ENCODE measurements at regions not wholly inside any gene's neighbourhood (a gene's known extent, or its start where the extent isn't known, plus 50 kb on each side); places are given as distances from the start of the nearest gene placed in this dataset.

GRCh38 chr2:4475618-4476017 lies 772.2 kb downstream of the DCDC2C start:
- ChIA-PET CTCF (no interaction called here), POLR2A (no interaction called here), RAD21 (ENCODE audit: low non-redundant PET in 1 of 2, low total read pairs in 2 of 2, uncharacterized antibody in 2 of 2, unreplicated experiment in 2 of 2) (no interaction called here)
- intact Hi-C loops (cut with micrococcal nuclease): no loop called here
- TF ChIP-seq TCF7L2 (IDR thresholded peaks at IDR 0.05; ENCODE audit: borderline replicate concordance, extremely low read depth, insufficient read depth, insufficient read length) (no peak), ZNF274 (IDR thresholded peaks at IDR 0.05; ENCODE audit: low read depth, low read length) (no peak), SRF (IDR thresholded peaks at IDR 0.05; ENCODE audit: low read depth) (no peak), EZH2phosphoT487 (IDR thresholded peaks at IDR 0.05; ENCODE audit: borderline replicate concordance) (no peak), SP1 (IDR thresholded peaks at IDR 0.05; ENCODE audit: low read depth) (no peak), POLR2AphosphoS5 (IDR thresholded peaks at IDR 0.05; ENCODE audit: low read depth, low read length) (no peak), RAD21 (IDR thresholded peaks at IDR 0.05; ENCODE audit: low read depth) (no peak), ATF3 (IDR thresholded peaks at IDR 0.05) (no peak), FOSL1 (IDR thresholded peaks at IDR 0.05; ENCODE audit: low read depth) (no peak), ELF1 (IDR thresholded peaks at IDR 0.05; ENCODE audit: borderline replicate concordance, low read depth) (no peak), CBX3 (IDR thresholded peaks at IDR 0.05; ENCODE audit: low read depth) (no peak), CTCF (IDR thresholded peaks at IDR 0.05 in 2 of 3, conservative IDR thresholded peaks at IDR 0.05 in 1 of 3; ENCODE audit: borderline replicate concordance in 1 of 3, insufficient read depth in 1 of 3, low read depth in 2 of 3, low read length in 2 of 3) (no peak), EZH2 (IDR thresholded peaks at IDR 0.05) (no peak), EGR1 (IDR thresholded peaks at IDR 0.05; ENCODE audit: low read depth) (no peak), YY1 (IDR thresholded peaks at IDR 0.05; ENCODE audit: extremely low read depth, insufficient replicate concordance, low read depth, low read length) (no peak), SIN3A (IDR thresholded peaks at IDR 0.05; ENCODE audit: low read depth) (no peak)
- Histone ChIP-seq H3K9me3 (ENCODE audit: control insufficient read depth in 1 of 2, insufficient read depth in 1 of 2, low read depth in 1 of 2, low read length in 2 of 2) (peaks cover 15 to 19% of the 10 kb centered on the region in 2 experiments; a peak in 2 of 4 replicates), H3K27me3 (ENCODE audit: insufficient read depth, low read length) (no peaks in the 10 kb centered on the region), H3K4me3 (replicated peaks in 1 of 2; ENCODE audit: low read depth in 1 of 2, low read length in 2 of 2) (no peak overlapping the region), H3K4me1 (ENCODE audit: control insufficient read depth in 1 of 2, insufficient read depth in 2 of 2, low read length in 2 of 2) (no peaks in the 10 kb centered on the region), H3K36me3 (ENCODE audit: control insufficient read depth in 1 of 2, insufficient read depth in 2 of 2, low read length in 2 of 2) (no peaks in the 10 kb centered on the region), H4K20me1 (ENCODE audit: insufficient read depth) (no peaks in the 10 kb centered on the region), H3K79me2 (ENCODE audit: insufficient read depth, low read length) (no peaks in the 10 kb centered on the region), H2AFZ (ENCODE audit: low read depth, low read length, poor library complexity, severe bottlenecking) (no peak overlapping the region), H3K4me2 (ENCODE audit: low read length) (no peak overlapping the region), H3K9ac (ENCODE audit: low read length) (no peak overlapping the region), H3K27ac (ENCODE audit: low read depth, low read length) (no peak overlapping the region), H3K9me2 (ENCODE audit: insufficient read depth) (no peaks in the 10 kb centered on the region)
- no peak for DNase-seq (ENCODE audit: low read depth, low spot score)
- BruUV-seq (replicated peaks): no TSS peak
- ATAC-seq: no peak
